ENCODE measurements at regions not wholly inside any gene's neighbourhood (a gene's known extent, or its start where the extent isn't known, plus 50 kb on each side); places are given as distances from the start of the nearest gene placed in this dataset.

- no peak overlapping the region for H3K4me3 ChIP-seq (ENCODE audit: low read depth, low read length)
- no peak for DNase-seq (ENCODE audit: low read depth, low spot score)
- in situ Hi-C loops (cut with HindIII; ENCODE audit: low sequenced_read_pairs), result no loop called here
- no peak for TF ChIP-seq CTCF (IDR thresholded peaks at IDR 0.05; ENCODE audit: low read depth, low read length)
These were observed 431.9 kb upstream of the HS6ST1 start for GRCh38 chr2:128750328-128751165.

- no peak for TF ChIP-seq CTCF (IDR thresholded peaks at IDR 0.05; ENCODE audit: low read depth, low read length)
- in situ Hi-C loops (cut with HindIII; ENCODE audit: low sequenced_read_pairs), result no loop called here
- H3K4me3 ChIP-seq (ENCODE audit: low read depth, low read length), result no peak overlapping the region
- DNase-seq (ENCODE audit: low read depth, low spot score), result no peak
These were observed 433.1 kb upstream of the HS6ST1 start for GRCh38 chr2:128751746-128752145.

- no peak for TF ChIP-seq CTCF (IDR thresholded peaks at IDR 0.05; ENCODE audit: low read depth, low read length)
- DNase-seq (ENCODE audit: low read depth, low spot score), result no peak
- no peak overlapping the region for H3K4me3 ChIP-seq (ENCODE audit: low read depth, low read length)
- in situ Hi-C loops (cut with HindIII; ENCODE audit: low sequenced_read_pairs), result no loop called here
These were observed 434.1 kb upstream of the HS6ST1 start for GRCh38 chr2:128752691-128753263.

- no peak overlapping the region for H3K4me3 ChIP-seq (ENCODE audit: low read depth, low read length)
- in situ Hi-C loops (cut with HindIII; ENCODE audit: low sequenced_read_pairs), result no loop called here
- no peak for TF ChIP-seq CTCF (IDR thresholded peaks at IDR 0.05; ENCODE audit: low read depth, low read length)
- no peak for DNase-seq (ENCODE audit: low read depth, low spot score)
These were observed 434.7 kb upstream of the HS6ST1 start for GRCh38 chr2:128753321-128753720.

- H3K4me3 ChIP-seq (ENCODE audit: low read depth, low read length), result no peak overlapping the region
- no peak for TF ChIP-seq CTCF (IDR thresholded peaks at IDR 0.05; ENCODE audit: low read depth, low read length)
- in situ Hi-C loops (cut with HindIII; ENCODE audit: low sequenced_read_pairs), result no loop called here
- DNase-seq (ENCODE audit: low read depth, low spot score), result no peak
These were observed 435.1 kb upstream of the HS6ST1 start for GRCh38 chr2:128753800-128754199.

- in situ Hi-C loops (cut with HindIII; ENCODE audit: low sequenced_read_pairs), result no loop called here
- TF ChIP-seq CTCF (IDR thresholded peaks at IDR 0.05; ENCODE audit: low read depth, low read length), result no peak
- DNase-seq (ENCODE audit: low read depth, low spot score), result no peak
These were observed 435.6 kb upstream of the HS6ST1 start for GRCh38 chr2:128754246-128754724.

More at GRCh38 chr2:128754246-128754724, 435.6 kb upstream of the HS6ST1 start:
- no peak overlapping the region for H3K4me3 ChIP-seq (ENCODE audit: low read depth, low read length)
